ENCODE measurements at regions not wholly inside any gene's neighbourhood (a gene's known extent, or its start where the extent isn't known, plus 50 kb on each side); places are given as distances from the start of the nearest gene placed in this dataset.

GRCh38 chr5:124229352-124229751 is 517.1 kb downstream of the ZNF608 start:
- no peak overlapping the region for H3K4me3 ChIP-seq (ENCODE audit: control insufficient read depth, low read depth, low read length)
- DNase-seq (ENCODE audit: low read depth): no peak
- no peak for TF ChIP-seq CTCF (IDR thresholded peaks at IDR 0.05; ENCODE audit: control insufficient read depth, insufficient read depth, low read depth, low read length, missing control alignments)

- TF ChIP-seq CTCF (IDR thresholded peaks at IDR 0.05; ENCODE audit: control insufficient read depth, insufficient read depth, low read depth, low read length, missing control alignments): no peak
- DNase-seq (ENCODE audit: low read depth): no peak
- H3K4me3 ChIP-seq (ENCODE audit: control insufficient read depth, low read depth, low read length): no peak overlapping the region
Observed at GRCh38 chr5:124227914-124228313, 518.5 kb downstream of the ZNF608 start.

- no peak for DNase-seq (ENCODE audit: low read depth)
- no peak overlapping the region for H3K4me3 ChIP-seq (ENCODE audit: control insufficient read depth, low read depth, low read length)
- TF ChIP-seq CTCF (IDR thresholded peaks at IDR 0.05; ENCODE audit: control insufficient read depth, insufficient read depth, low read depth, low read length, missing control alignments): no peak
Observed at GRCh38 chr5:124220418-124220817, 526.0 kb downstream of the ZNF608 start.

GRCh38 chr5:124212934-124213333 is 533.5 kb downstream of the ZNF608 start:
- no peak overlapping the region for H3K4me3 ChIP-seq (ENCODE audit: control insufficient read depth, low read depth, low read length)
- no peak for DNase-seq (ENCODE audit: low read depth)
- TF ChIP-seq CTCF (IDR thresholded peaks at IDR 0.05; ENCODE audit: control insufficient read depth, insufficient read depth, low read depth, low read length, missing control alignments): no peak

GRCh38 chr5:124210111-124210910 is 536.1 kb downstream of the ZNF608 start:
- H3K4me3 ChIP-seq (ENCODE audit: control insufficient read depth, low read depth, low read length): no peak overlapping the region
- no peak for TF ChIP-seq CTCF (IDR thresholded peaks at IDR 0.05; ENCODE audit: control insufficient read depth, insufficient read depth, low read depth, low read length, missing control alignments)
- DNase-seq (ENCODE audit: low read depth): no peak

- DNase-seq (ENCODE audit: low read depth): no peak
- TF ChIP-seq CTCF (IDR thresholded peaks at IDR 0.05; ENCODE audit: control insufficient read depth, insufficient read depth, low read depth, low read length, missing control alignments): no peak
- no peak overlapping the region for H3K4me3 ChIP-seq (ENCODE audit: control insufficient read depth, low read depth, low read length)
Observed at GRCh38 chr5:124207118-124207517, 539.3 kb downstream of the ZNF608 start.
